K562 (cell line): ENCODE measurements at regions not wholly inside any gene's neighbourhood (a gene's known extent, or its start where the extent isn't known, plus 50 kb on each side); places are given as distances from the start of the nearest gene placed in this dataset.

Source experiments
- ATAC-seq: fragments of 200-7000 bp; cut with Tn5 transposase; 3 replicates; pipeline ENCODE4 v1.9.1; 2020; ENCODE audit warnings: moderate library complexity
- BruUV-seq: library from RNA; stranded (reverse); fragments of 400-500 nt; replicated peaks from 2 replicates; lab custom pipeline; 2021; lab: Mats Ljungman, UMichigan
- CTCF ChIA-PET: fragments of 300-600 bp; formaldehyde crosslinking; extraction: SDS; loops from one replicate; lab custom pipeline; 2021; ENCODE audit warnings: low intra/inter-chr PET ratio; lab: Yijun Ruan, JAX
- POLR2A ChIA-PET: fragments of 300-600, 350-650 bp; sonication (Branson Sonifier 250); formaldehyde crosslinking; extraction: SDS; loops from one replicate; lab custom pipeline; 2021; ENCODE audit warnings: antibody characterized with exemption, inconsistent platforms; lab: Yijun Ruan, JAX
- DNase-seq, 4 experiments: peaks; one replicate each; pipeline versions ENCODE4 v3.0.0 to v3.0.0-alpha.2; 2011 to 2018; ENCODE audit warnings: low spot score in 3 of 4, mixed read lengths in 3 of 4; ENCODE audit errors: extremely low read depth in 1 of 4
- FAIRE-seq: peaks from 2 replicates; lab custom pipeline; 2011; peaks lifted over from hg19 to GRCh38; lab: Jason Lieb, UNC
- H2AFZ ChIP-seq: 2 replicates; pipeline ENCODE4 v1.6.0; 2011; ENCODE audit warnings: low read depth, low read length, control low read depth, inconsistent platforms
- H3K27ac ChIP-seq: fragments of 200-600 bp; 3 replicates; pipeline ENCODE4 v1.8.0; 2011; ENCODE audit warnings: low read depth, mild to moderate bottlenecking, control low read depth, inconsistent platforms, low read length, moderate library complexity, mixed read lengths; ENCODE audit errors: extremely low read depth
- H3K27me3 ChIP-seq, 2 experiments: fragments of 300-600 bp in 1 of 2; 2 replicates in 1 of 2; 3 replicates in 1 of 2; pipeline versions ENCODE4 v1.6.0 to v1.8.0; 2011; ENCODE audit warnings: inconsistent platforms in 2 of 2, low read length in 2 of 2, mild to moderate bottlenecking in 1 of 2, mixed read lengths in 1 of 2, moderate library complexity in 1 of 2; ENCODE audit not compliant: control insufficient read depth in 2 of 2, insufficient read depth in 2 of 2
- H3K36me3 ChIP-seq: fragments of 300-600 bp; 3 replicates; pipeline ENCODE4 v1.8.0; 2011; ENCODE audit warnings: mild to moderate bottlenecking, low read length, inconsistent platforms; ENCODE audit not compliant: control insufficient read depth, insufficient read depth
- H3K4me1 ChIP-seq, 2 experiments: fragments of 200-600 bp in 1 of 2; replicated peaks in 1 of 2; 2 replicates in 1 of 2; 3 replicates in 1 of 2; pipeline versions ENCODE4 v1.5.1 to v1.8.0; 2011; ENCODE audit warnings: inconsistent platforms in 2 of 2, low read length in 2 of 2, mild to moderate bottlenecking in 1 of 2, mixed read lengths in 1 of 2, moderate library complexity in 1 of 2; ENCODE audit not compliant: control insufficient read depth in 2 of 2, insufficient read depth in 2 of 2
- H3K4me2 ChIP-seq: 2 replicates; pipeline ENCODE4 v1.6.1; 2011; ENCODE audit warnings: low read length, control low read depth, inconsistent platforms, mixed read lengths; ENCODE audit not compliant: insufficient read depth
- H3K4me3 ChIP-seq: fragments of 200-600 bp; sonication (generic), shearing (Covaris generic); 2 replicates; pipeline ENCODE4 v1.5.1; 2016; ENCODE audit warnings: control low read depth, inconsistent platforms
- H3K79me2 ChIP-seq: fragments of 200-600 bp; 3 replicates; pipeline ENCODE4 v1.8.0; 2011; ENCODE audit warnings: low read length, inconsistent platforms; ENCODE audit not compliant: control insufficient read depth, insufficient read depth
- H3K9ac ChIP-seq, 2 experiments: 2 replicates each; pipeline versions ENCODE4 v1.6.0 to v1.6.1; 2011; ENCODE audit warnings: low read depth in 2 of 2, low read length in 2 of 2, control low read depth in 1 of 2, inconsistent platforms in 1 of 2, mild to moderate bottlenecking in 1 of 2, mixed read lengths in 1 of 2; ENCODE audit not compliant: insufficient read depth in 1 of 2
- H3K9me1 ChIP-seq: one replicate; pipeline ENCODE4 v1.6.0; 2011; ENCODE audit warnings: inconsistent platforms, mild to moderate bottlenecking, low read length, moderate library complexity; ENCODE audit not compliant: control insufficient read depth, insufficient read depth
- H3K9me3 ChIP-seq: replicated peaks from 2 replicates; pipeline ENCODE4 v1.5.1; 2011; ENCODE audit warnings: low read depth, low read length, inconsistent platforms; ENCODE audit not compliant: control insufficient read depth, insufficient read depth
- H4K20me1 ChIP-seq: replicated peaks from 2 replicates; pipeline ENCODE4 v1.6.1; 2011; ENCODE audit warnings: low read length, inconsistent platforms, mixed read lengths; ENCODE audit not compliant: control insufficient read depth, insufficient read depth
- ARID1B ChIP-seq: fragments of 450-650 bp; IDR thresholded peaks from 2 replicates; pipeline ENCODE4 v1.6.1; 2016; ENCODE audit warnings: antibody characterized with exemption, mild to moderate bottlenecking, inconsistent platforms
- FIP1L1 ChIP-seq: fragments of 200-400 bp; formaldehyde crosslinking; IDR thresholded peaks from 2 replicates; pipeline ENCODE4 v1.6.1; 2018; ENCODE audit warnings: mild to moderate bottlenecking, low read depth, low read length; ENCODE audit not compliant: poor library complexity, severe bottlenecking
- NELFE ChIP-seq: IDR thresholded peaks from 2 replicates; pipeline ENCODE4 v1.6.1; 2011; ENCODE audit warnings: mild to moderate bottlenecking; ENCODE audit not compliant: insufficient read depth, insufficient read length
- NR0B1 ChIP-seq: fragments of 450-650 bp; IDR thresholded peaks from one replicate; pipeline ENCODE4 v1.6.1; 2018; ENCODE audit warnings: mild to moderate bottlenecking, moderate library complexity; ENCODE audit not compliant: partially characterized antibody
- RFX1 ChIP-seq: fragments of 450-650 bp; IDR thresholded peaks from 2 replicates; pipeline ENCODE4 v1.6.1; 2016; ENCODE audit warnings: mild to moderate bottlenecking, moderate library complexity
- TCF7L2 ChIP-seq: fragments of 150-350 bp; IDR thresholded peaks from 2 replicates; pipeline ENCODE4 v1.6.1; 2016; ENCODE audit warnings: low read depth, mild to moderate bottlenecking, low read length, moderate library complexity
- USF2 ChIP-seq: sonication (generic); formaldehyde crosslinking; IDR thresholded peaks from 2 replicates; pipeline ENCODE4 v1.5.0; 2020; ENCODE audit warnings: missing genetic modification reagents
- ZBED1 ChIP-seq: IDR thresholded peaks from 2 replicates; pipeline ENCODE4 v1.6.1; 2014
- ZKSCAN8 ChIP-seq: fragments of 200-800 bp; sonication (Bioruptor generic); IDR thresholded peaks from 2 replicates; pipeline ENCODE4 v1.6.1; 2016; ENCODE audit warnings: missing genetic modification characterization, missing compliant biosample characterization
- ZNF175 ChIP-seq: fragments of 200-800 bp; sonication (Bioruptor generic); IDR thresholded peaks from 2 replicates; pipeline ENCODE4 v1.6.1; 2016; ENCODE audit warnings: low read depth, mild to moderate bottlenecking, missing genetic modification characterization, missing compliant biosample characterization
- ZNF282 ChIP-seq: sonication (generic); formaldehyde crosslinking; IDR thresholded peaks from 2 replicates; pipeline ENCODE4 v1.8.1; 2023; ENCODE audit warnings: missing genetic modification reagents
- ZNF518B ChIP-seq: fragments of 250-450 bp; sonication (Bioruptor Pico); IDR thresholded peaks from 2 replicates; pipeline ENCODE4 v1.5.0; 2021; ENCODE audit warnings: mild to moderate bottlenecking, moderate library complexity
- ZSCAN32 ChIP-seq: fragments of 450-650 bp; formaldehyde crosslinking; IDR thresholded peaks from 2 replicates; pipeline ENCODE4 v1.4.0; 2020; ENCODE audit warnings: mild to moderate bottlenecking, moderate library complexity
- WGBS: fragments of 100-300 bp; shearing (Covaris generic); methylation state at CpG from one replicate; pipeline ENCODE4 v1.1.6; 2016; ENCODE audit warnings: low coverage, mixed read lengths; ENCODE audit not compliant: insufficient coverage; ENCODE audit errors: missing lambda C conversion rate; 5-methylcytosine and 5-hydroxymethylcytosine counted together
- in situ Hi-C: fragments of 300-500 bp; cut with MboI; formaldehyde crosslinking; loops from 4 replicates; pipeline ENCODE4 v1.15.0; 2018; ENCODE audit warnings: inconsistent platforms, mixed read lengths
- intact Hi-C: fragments of 100-400 bp; cut with micrococcal nuclease; formaldehyde crosslinking; loops from 2 replicates; pipeline ENCODE4 v1.14.2; 2022

- TF ChIP-seq ZNF175 (CRISPR knock-in tag) (no peak), FIP1L1 (no peak), RFX1 (no peak), ZSCAN32 (CRISPR knock-in tag) (no peak), TCF7L2 (no peak), USF2 (CRISPR knock-in tag) (no peak), ZBED1 (no peak), NR0B1 (no peak), ZKSCAN8 (CRISPR knock-in tag) (no peak), NELFE (no peak)
Measured at GRCh38 chr13:104984296-104984818, 1551.1 kb downstream of the EFNB2 start (continued).

- Histone ChIP-seq H3K27me3 (no peaks in the 10 kb centered on the region), H3K9me1 (no peaks in the 10 kb centered on the region), H3K9ac (no peak overlapping the region), H2AFZ (no peak overlapping the region), H3K4me1 (no peaks in the 10 kb centered on the region), H3K4me2 (no peak overlapping the region), H3K27ac (no peak overlapping the region)
- no peak for DNase-seq
- TF ChIP-seq ZNF518B (CRISPR knock-in tag) = no peak
- TF ChIP-seq ARID1B = no peak
- TF ChIP-seq ZNF282 (CRISPR knock-in tag) = no peak
- TF ChIP-seq, all 486 proteins: peak for 0
- H4K20me1 ChIP-seq = no peaks in the 10 kb centered on the region
- H3K9me3 ChIP-seq = no peaks in the 10 kb centered on the region
- H3K36me3 ChIP-seq = no peaks in the 10 kb centered on the region
- ChIA-PET POLR2A (no interaction called here), CTCF (no interaction called here)
- H3K4me3 ChIP-seq = no peak overlapping the region
- ATAC-seq (no peak), FAIRE-seq (no peak)
- intact Hi-C loops (no loop called here), in situ Hi-C loops (no loop called here)
- no TSS peak for BruUV-seq
- WGBS = 0% methylated on average over 1 of the region's 1 CpG
- no peaks in the 10 kb centered on the region for H3K79me2 ChIP-seq
Measured at GRCh38 chr13:104983601-104984000, 1551.9 kb downstream of the EFNB2 start.
